ENCODE measurements at regions not wholly inside any gene's neighbourhood (a gene's known extent, or its start where the extent isn't known, plus 50 kb on each side); places are given as distances from the start of the nearest gene placed in this dataset.

DNA sequence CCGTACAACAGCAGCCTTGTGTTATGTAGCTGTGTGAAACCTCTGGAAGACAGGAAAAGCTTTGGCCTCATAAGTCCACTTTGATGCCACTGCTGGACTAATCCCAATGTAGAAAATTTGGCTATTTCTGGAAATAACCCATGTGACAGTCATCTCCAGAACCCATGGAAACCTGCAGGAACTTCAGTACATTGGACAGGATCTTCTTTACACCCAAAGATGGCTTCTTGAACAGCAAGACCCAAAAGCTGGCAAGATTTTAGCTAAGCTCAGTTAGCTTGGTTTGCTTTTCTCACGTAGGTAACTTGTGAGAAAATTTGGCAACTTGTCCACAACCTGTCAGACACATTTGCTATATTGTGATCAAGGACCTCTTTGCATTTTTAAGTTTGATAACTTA is 74.8 kb upstream of the RCN1 start:
- Mint-ChIP-seq H3K27me3 (ENCODE audit: low read depth) (peaks cover 5% of the 10 kb centered on the region), H3K4me1 (ENCODE audit: low read depth) (no peaks in the 10 kb centered on the region), H3K9me3 (no peaks in the 10 kb centered on the region), H3K27ac (no peak overlapping the region), H3K36me3 (ENCODE audit: low read depth) (no peaks in the 10 kb centered on the region), H3K4me3 (no peak overlapping the region)
- DNase-seq (ENCODE audit: low spot score), result no peak

GRCh38 chr11:32015427-32015826 is 75.4 kb upstream of the RCN1 start:
- H3K9me3 Mint-ChIP-seq, result no peaks in the 10 kb centered on the region
- H3K4me3 Mint-ChIP-seq, result no peak overlapping the region
- no peaks in the 10 kb centered on the region for H3K36me3 Mint-ChIP-seq (ENCODE audit: low read depth)
- peaks cover 6% of the 10 kb centered on the region for H3K27me3 Mint-ChIP-seq (ENCODE audit: low read depth)
- no peak for DNase-seq (ENCODE audit: low spot score)
- no peak overlapping the region for H3K27ac Mint-ChIP-seq
- H3K4me1 Mint-ChIP-seq (ENCODE audit: low read depth), result no peaks in the 10 kb centered on the region

GRCh38 chr11:32013603-32014002 is 77.3 kb upstream of the RCN1 start:
- H3K36me3 Mint-ChIP-seq (ENCODE audit: low read depth), result no peaks in the 10 kb centered on the region
- no peaks in the 10 kb centered on the region for H3K4me1 Mint-ChIP-seq (ENCODE audit: low read depth)
- no peak overlapping the region for H3K4me3 Mint-ChIP-seq
- DNase-seq (ENCODE audit: low spot score), result no peak
- no peak overlapping the region for H3K27ac Mint-ChIP-seq
- H3K27me3 Mint-ChIP-seq (ENCODE audit: low read depth), result peaks cover 7% of the 10 kb centered on the region
- H3K9me3 Mint-ChIP-seq, result no peaks in the 10 kb centered on the region

DNA sequence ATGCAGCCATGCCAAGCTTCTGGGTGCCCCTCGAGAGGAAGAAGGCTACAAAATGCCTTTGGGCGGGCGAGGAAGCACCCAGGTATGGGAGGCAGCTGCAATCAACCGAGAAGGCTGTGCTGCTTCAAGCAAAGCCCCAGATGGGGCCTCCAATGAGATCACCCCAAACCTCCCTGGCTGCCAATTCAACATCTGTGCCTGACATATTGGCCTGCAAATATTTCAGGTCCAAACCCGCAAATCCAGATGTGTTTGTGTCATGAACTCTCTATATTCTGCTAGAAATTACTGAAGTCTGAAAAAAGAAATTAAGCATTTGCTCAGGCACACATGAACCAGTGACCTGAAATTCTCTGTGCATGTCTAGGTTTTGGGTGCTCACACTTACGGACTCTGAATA is 78.8 kb upstream of the RCN1 start:
- Mint-ChIP-seq H3K36me3 (ENCODE audit: low read depth) (no peaks in the 10 kb centered on the region), H3K27ac (no peak overlapping the region), H3K4me1 (ENCODE audit: low read depth) (no peaks in the 10 kb centered on the region), H3K27me3 (ENCODE audit: low read depth) (peaks cover 7% of the 10 kb centered on the region), H3K4me3 (no peak overlapping the region), H3K9me3 (no peaks in the 10 kb centered on the region)
- DNase-seq (ENCODE audit: low spot score), result no peak

DNA sequence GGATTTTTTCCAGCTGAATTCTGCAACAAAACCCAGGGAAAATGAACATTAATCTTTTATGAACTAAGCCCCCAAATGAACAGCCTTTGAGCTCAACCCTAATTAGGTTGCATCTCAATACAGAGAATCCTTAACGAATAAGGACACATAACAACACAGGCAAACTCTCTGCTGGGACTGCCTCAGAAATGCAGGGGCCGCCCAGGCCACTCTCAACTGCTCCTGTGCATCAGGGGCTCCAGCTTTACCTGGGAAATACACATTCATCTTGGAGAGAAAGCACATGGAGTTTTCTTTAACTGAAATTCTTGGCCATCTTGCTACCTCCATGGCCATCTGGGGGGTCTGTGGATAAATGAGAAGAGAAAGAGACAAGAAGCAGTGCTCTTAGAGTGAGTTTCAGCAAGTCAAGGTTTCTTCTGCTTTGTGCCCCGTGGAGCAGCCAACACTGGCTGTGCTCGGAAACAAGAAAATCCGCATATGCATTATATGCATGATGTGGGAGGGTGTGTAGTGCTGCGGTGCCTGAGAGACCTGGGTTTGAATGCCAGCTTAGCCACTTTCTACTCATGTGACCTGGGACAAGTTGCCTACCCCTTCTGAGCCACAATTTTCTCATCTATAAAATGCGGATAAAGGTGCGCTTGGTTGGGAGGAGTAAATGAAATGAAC is 81.9 kb upstream of the RCN1 start:
- DNase-seq (ENCODE audit: low spot score), result no peak
- Mint-ChIP-seq H3K36me3 (ENCODE audit: low read depth) (no peaks in the 10 kb centered on the region), H3K4me3 (no peak overlapping the region), H3K9me3 (no peaks in the 10 kb centered on the region), H3K4me1 (ENCODE audit: low read depth) (no peaks in the 10 kb centered on the region), H3K27me3 (ENCODE audit: low read depth) (peaks cover 13% of the 10 kb centered on the region), H3K27ac (no peak overlapping the region)

DNA sequence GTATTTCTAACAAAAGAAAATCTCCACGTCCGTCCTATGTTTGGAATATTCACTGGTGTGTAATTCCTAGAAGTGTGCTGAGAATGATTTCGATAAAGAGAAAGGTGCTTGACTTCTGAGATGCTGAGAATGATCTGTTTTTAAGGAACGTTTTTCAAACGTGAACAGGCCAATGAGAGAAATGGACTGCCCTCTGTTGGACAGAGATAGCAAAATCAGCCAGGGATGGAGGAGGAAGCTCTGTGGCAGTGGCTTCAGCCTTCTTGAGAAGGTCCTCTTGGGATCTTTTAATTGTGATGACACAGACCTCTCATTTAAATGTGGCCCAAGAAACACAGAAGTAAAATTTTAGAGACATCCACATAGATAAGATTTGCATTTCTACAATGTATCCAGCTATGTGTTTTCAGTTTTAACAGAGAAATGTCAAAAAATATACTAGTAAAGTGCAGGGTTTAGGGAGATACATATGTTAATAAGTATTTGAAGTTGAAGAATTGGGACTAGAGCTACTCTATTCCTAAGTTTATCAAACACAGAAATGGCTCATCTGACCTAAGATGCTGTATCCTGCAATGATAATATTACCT is 84.0 kb upstream of the RCN1 start:
- Mint-ChIP-seq H3K9me3 (no peaks in the 10 kb centered on the region), H3K27me3 (ENCODE audit: low read depth) (peaks cover 14% of the 10 kb centered on the region), H3K27ac (no peak overlapping the region), H3K4me3 (no peak overlapping the region), H3K4me1 (ENCODE audit: low read depth) (no peaks in the 10 kb centered on the region), H3K36me3 (ENCODE audit: low read depth) (no peaks in the 10 kb centered on the region)
- DNase-seq (ENCODE audit: low spot score), result no peak

- no peaks in the 10 kb centered on the region for H3K9me3 Mint-ChIP-seq
- H3K27me3 Mint-ChIP-seq (ENCODE audit: low read depth), result peaks cover 11% of the 10 kb centered on the region
- H3K27ac Mint-ChIP-seq, result no peak overlapping the region
- DNase-seq (ENCODE audit: low spot score), result no peak
- no peaks in the 10 kb centered on the region for H3K4me1 Mint-ChIP-seq (ENCODE audit: low read depth)
- H3K4me3 Mint-ChIP-seq, result no peak overlapping the region
- no peaks in the 10 kb centered on the region for H3K36me3 Mint-ChIP-seq (ENCODE audit: low read depth)
These were observed 85.0 kb upstream of the RCN1 start for GRCh38 chr11:32005786-32006416.

- no peaks in the 10 kb centered on the region for H3K4me1 Mint-ChIP-seq (ENCODE audit: low read depth)
- H3K36me3 Mint-ChIP-seq (ENCODE audit: low read depth), result no peaks in the 10 kb centered on the region
- H3K4me3 Mint-ChIP-seq, result no peak overlapping the region
- H3K27ac Mint-ChIP-seq, result no peak overlapping the region
- peaks cover 11% of the 10 kb centered on the region for H3K27me3 Mint-ChIP-seq (ENCODE audit: low read depth)
- H3K9me3 Mint-ChIP-seq, result no peaks in the 10 kb centered on the region
- DNase-seq (ENCODE audit: low spot score), result no peak
These were observed 87.5 kb upstream of the RCN1 start for GRCh38 chr11:32003335-32003734.

GRCh38 chr11:32002311-32002710 is 88.6 kb upstream of the RCN1 start:
- Mint-ChIP-seq H3K4me3 (no peak overlapping the region), H3K4me1 (ENCODE audit: low read depth) (no peaks in the 10 kb centered on the region), H3K27me3 (ENCODE audit: low read depth) (peaks cover 12% of the 10 kb centered on the region), H3K36me3 (ENCODE audit: low read depth) (no peaks in the 10 kb centered on the region), H3K9me3 (no peaks in the 10 kb centered on the region), H3K27ac (no peak overlapping the region)
- no peak for DNase-seq (ENCODE audit: low spot score)

DNA sequence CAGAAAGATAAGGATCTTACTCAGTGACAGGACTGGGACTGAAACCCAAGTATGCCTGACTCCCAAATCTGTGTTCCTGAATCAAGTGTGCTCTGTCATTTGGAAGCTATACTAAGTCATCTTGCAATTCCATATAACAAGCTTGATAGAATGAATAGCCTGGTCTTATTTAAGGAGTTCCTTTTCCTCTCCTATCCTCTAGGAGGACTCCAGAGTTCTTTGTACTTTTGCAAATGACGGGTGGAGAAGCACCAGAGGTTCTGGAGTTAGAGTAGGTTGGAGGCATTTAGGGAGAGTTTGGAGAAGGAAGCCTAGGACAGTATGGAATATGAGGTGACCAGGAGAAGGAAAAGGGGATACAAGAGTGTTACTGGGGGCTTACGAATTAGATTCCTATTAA is 92.9 kb upstream of the RCN1 start:
- Mint-ChIP-seq H3K4me3 (no peak overlapping the region), H3K4me1 (ENCODE audit: low read depth) (peaks cover 9% of the 10 kb centered on the region), H3K27ac (no peak overlapping the region), H3K9me3 (no peaks in the 10 kb centered on the region), H3K36me3 (ENCODE audit: low read depth) (no peaks in the 10 kb centered on the region), H3K27me3 (ENCODE audit: low read depth) (peaks cover 6% of the 10 kb centered on the region)
- no peak for DNase-seq (ENCODE audit: low spot score)

DNA sequence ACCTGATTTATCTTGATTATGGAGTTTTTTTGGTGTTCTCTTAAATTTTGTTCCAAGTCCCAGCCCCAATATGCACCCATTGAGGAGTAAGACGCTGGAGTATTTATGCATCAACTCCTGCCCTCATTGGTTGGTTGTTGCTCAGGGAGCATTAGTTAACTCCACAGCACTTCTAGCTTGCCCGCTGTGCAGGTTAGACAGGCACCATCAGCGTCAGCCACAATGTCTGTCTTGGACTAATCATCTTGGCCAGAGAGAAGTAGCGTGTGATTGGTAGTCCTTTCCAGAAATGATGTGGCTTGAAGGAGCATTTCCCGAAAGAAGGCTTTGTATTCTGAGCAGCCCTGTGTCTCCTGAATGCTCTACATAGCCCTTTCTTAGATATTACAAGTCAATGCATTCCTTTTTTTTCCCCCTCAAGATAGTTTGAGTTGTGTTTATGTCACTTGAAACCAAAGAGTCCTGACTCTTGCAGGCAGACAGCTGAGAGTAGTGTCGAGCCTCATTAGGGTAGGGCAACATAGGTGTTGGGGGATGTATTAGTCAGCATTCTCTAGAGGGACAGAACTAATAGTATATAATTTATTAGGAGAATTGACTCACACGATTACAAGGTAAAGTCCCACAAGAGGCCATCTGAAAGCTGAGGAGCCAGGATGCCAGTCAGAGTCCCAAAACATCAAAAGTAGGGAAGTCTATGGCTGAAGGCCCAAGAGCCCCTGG is 94.6 kb upstream of the RCN1 start:
- Mint-ChIP-seq H3K9me3 (no peaks in the 10 kb centered on the region), H3K27ac (no peak overlapping the region), H3K4me3 (no peak overlapping the region), H3K27me3 (ENCODE audit: low read depth) (peaks cover 6% of the 10 kb centered on the region), H3K36me3 (ENCODE audit: low read depth) (no peaks in the 10 kb centered on the region), H3K4me1 (ENCODE audit: low read depth) (peaks cover 9% of the 10 kb centered on the region)
- no peak for DNase-seq (ENCODE audit: low spot score)

DNA sequence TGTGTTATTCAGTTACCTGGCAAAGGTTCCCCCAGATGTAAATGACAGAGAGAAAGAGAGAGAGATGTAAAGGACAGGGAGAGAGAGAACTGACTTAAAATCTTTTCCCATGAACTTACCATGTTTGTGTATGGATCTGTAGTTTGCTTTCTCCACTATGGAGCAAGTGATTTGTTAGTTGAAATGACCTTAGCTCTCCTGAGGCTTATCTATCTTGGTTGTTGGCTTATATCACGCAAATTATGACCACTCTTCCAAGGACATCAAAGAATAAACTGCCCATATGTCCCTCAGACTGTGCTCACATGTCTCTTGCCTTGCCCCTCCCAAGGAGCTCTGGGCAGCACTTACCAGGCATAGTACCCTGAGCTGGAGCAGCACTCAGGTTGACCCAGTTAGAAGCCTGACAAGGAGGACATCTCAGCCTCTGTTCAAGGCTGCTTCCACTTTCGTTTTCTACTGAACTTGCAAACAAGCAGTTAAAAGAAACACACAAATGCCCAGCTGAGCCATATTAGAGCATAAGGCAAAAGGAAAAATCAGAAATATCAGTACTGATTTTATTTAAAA is 95.3 kb upstream of the RCN1 start:
- H3K4me3 Mint-ChIP-seq, result peak overlapping the region; percentile 77

DNA sequence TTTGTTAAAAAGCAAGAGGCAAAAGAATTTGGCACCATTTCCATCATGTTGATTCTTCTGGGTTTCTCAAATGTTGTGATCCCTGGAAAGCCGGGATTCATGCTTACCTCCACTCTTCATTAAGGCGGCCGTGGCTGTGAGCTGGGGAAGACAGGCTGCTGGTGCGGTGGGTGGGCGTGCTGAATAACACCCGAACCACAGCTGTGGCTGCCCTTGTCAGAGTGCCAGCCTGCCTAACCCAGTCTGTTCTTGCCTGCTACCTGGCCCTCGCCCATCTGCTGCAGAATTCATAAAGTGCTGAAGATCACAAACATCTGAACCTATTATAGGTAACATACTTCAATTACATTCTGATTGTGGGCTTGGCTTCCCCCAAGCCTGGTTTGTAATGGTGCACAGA is 95.8 kb upstream of the RCN1 start:
- Mint-ChIP-seq H3K4me3 (no peak overlapping the region), H3K9me3 (no peaks in the 10 kb centered on the region), H3K36me3 (ENCODE audit: low read depth) (no peaks in the 10 kb centered on the region), H3K27ac (no peak overlapping the region), H3K27me3 (ENCODE audit: low read depth) (peaks cover 9% of the 10 kb centered on the region), H3K4me1 (ENCODE audit: low read depth) (peaks cover 9% of the 10 kb centered on the region)
- no peak for DNase-seq (ENCODE audit: low spot score)

More for the DNA sequence above, 95.3 kb upstream of the RCN1 start:
- Mint-ChIP-seq H3K9me3 (no peaks in the 10 kb centered on the region), H3K27ac (peak overlapping the region; percentile 80), H3K4me1 (ENCODE audit: low read depth) (peaks cover 9% of the 10 kb centered on the region), H3K36me3 (ENCODE audit: low read depth) (no peaks in the 10 kb centered on the region), H3K27me3 (ENCODE audit: low read depth) (peaks cover 6% of the 10 kb centered on the region)
- DNase-seq (ENCODE audit: low spot score), result no peak
